WTC11 (cell line): ENCODE measurements at regions not wholly inside any gene's neighbourhood (a gene's known extent, or its start where the extent isn't known, plus 50 kb on each side); places are given as distances from the start of the nearest gene placed in this dataset.

Source experiments
- ATAC-seq: fragments of 200-7000 bp; cut with Tn5 transposase; 2 replicates; pipeline ENCODE4 v1.10.0; 2021; ENCODE audit warnings: mild to moderate bottlenecking, moderate library complexity
- CTCF ChIA-PET: fragments of 300-600 bp; sonication (Branson Sonifier 250); formaldehyde crosslinking; loops from one replicate; lab custom pipeline; 2021; ENCODE audit warnings: antibody characterized with exemption; lab: Charles Lee
- POLR2A ChIA-PET: fragments of 350-600 bp; sonication (Branson Sonifier 250); formaldehyde crosslinking; loops from one replicate; lab custom pipeline; 2021; ENCODE audit warnings: antibody characterized with exemption; lab: Charles Lee
- DNase-seq: peaks from one replicate; pipeline ENCODE4 v3.0.0; 2021; ENCODE audit warnings: low spot score
- H3K27ac Mint-ChIP-seq: 2 replicates; pipeline ENCODE4 v1.8.0; 2021; ENCODE audit warnings: mixed read lengths
- H3K27me3 Mint-ChIP-seq: 2 replicates; pipeline ENCODE4 v1.8.0; 2021; ENCODE audit warnings: low read depth, mild to moderate bottlenecking, moderate library complexity, mixed read lengths
- H3K36me3 Mint-ChIP-seq: 2 replicates; pipeline ENCODE4 v1.8.0; 2021; ENCODE audit warnings: mixed read lengths
- H3K4me1 Mint-ChIP-seq: 2 replicates; pipeline ENCODE4 v1.8.0; 2022; ENCODE audit warnings: mixed read lengths
- H3K4me3 Mint-ChIP-seq: 2 replicates; pipeline ENCODE4 v1.8.0; 2021; ENCODE audit warnings: mild to moderate bottlenecking, moderate library complexity, mixed read lengths
- H3K9me3 Mint-ChIP-seq: 2 replicates; pipeline ENCODE4 v1.8.0; 2021; ENCODE audit warnings: mixed read lengths
- ARID4B ChIP-seq: sonication (generic); formaldehyde crosslinking; IDR thresholded peaks from 2 replicates; pipeline ENCODE4 v1.8.0; 2023; ENCODE audit warnings: missing genetic modification reagents, mild to moderate bottlenecking, borderline replicate concordance
- ATF3 ChIP-seq: sonication (generic); formaldehyde crosslinking; conservative IDR thresholded peaks from 2 replicates; pipeline ENCODE4 v1.8.1; 2022; ENCODE audit warnings: mild to moderate bottlenecking, missing genetic modification reagents
- CREM ChIP-seq: sonication (generic); formaldehyde crosslinking; IDR thresholded peaks from 2 replicates; pipeline ENCODE4 v1.8.1; 2022; ENCODE audit warnings: mild to moderate bottlenecking, missing genetic modification reagents, moderate library complexity
- EMX1 ChIP-seq: fragments of 250-450 bp; sonication (Bioruptor Pico); IDR thresholded peaks from 2 replicates; pipeline ENCODE4 v1.8.0; 2021; ENCODE audit warnings: mild to moderate bottlenecking
- FOXP1 ChIP-seq: sonication (generic); formaldehyde crosslinking; IDR thresholded peaks from 2 replicates; pipeline ENCODE4 v1.8.0; 2022; ENCODE audit warnings: missing genetic modification reagents, mild to moderate bottlenecking, moderate library complexity, borderline replicate concordance
- GRHL2 ChIP-seq: fragments of 250-450 bp; sonication (Bioruptor Pico); IDR thresholded peaks from 2 replicates; pipeline ENCODE4 v1.8.0; 2022; ENCODE audit warnings: mild to moderate bottlenecking, moderate library complexity; ENCODE audit not compliant: insufficient replicate concordance, severe bottlenecking
- IRF2 ChIP-seq: sonication (generic); formaldehyde crosslinking; IDR thresholded peaks from 2 replicates; pipeline ENCODE4 v1.8.0; 2022; ENCODE audit warnings: low read depth, missing genetic modification reagents, borderline replicate concordance
- MYBL2 ChIP-seq: sonication (generic); formaldehyde crosslinking; IDR thresholded peaks from 2 replicates; pipeline ENCODE4 v1.8.1; 2023; ENCODE audit warnings: mild to moderate bottlenecking, moderate library complexity, missing genetic modification reagents
- NFE2L1 ChIP-seq: sonication (generic); formaldehyde crosslinking; IDR thresholded peaks from 2 replicates; pipeline ENCODE4 v1.8.1; 2023; ENCODE audit warnings: missing genetic modification reagents
- NFYB ChIP-seq: sonication (generic); formaldehyde crosslinking; conservative IDR thresholded peaks from 2 replicates; pipeline ENCODE4 v1.8.0; 2022; ENCODE audit warnings: low read depth, missing genetic modification reagents
- NR1H2 ChIP-seq: sonication (generic); formaldehyde crosslinking; IDR thresholded peaks from 2 replicates; pipeline ENCODE4 v1.9.0; 2021; ENCODE audit warnings: mild to moderate bottlenecking, moderate library complexity, missing genetic modification reagents
- NR3C1 ChIP-seq: sonication (generic); formaldehyde crosslinking; conservative IDR thresholded peaks from 2 replicates; pipeline ENCODE4 v1.8.1; 2023; ENCODE audit warnings: low read depth, mild to moderate bottlenecking, missing genetic modification reagents
- TCF7 ChIP-seq: sonication (generic); formaldehyde crosslinking; IDR thresholded peaks from 2 replicates; pipeline ENCODE4 v1.8.0; 2022; ENCODE audit warnings: mild to moderate bottlenecking, low read depth, missing genetic modification reagents, moderate library complexity
- TEAD4 ChIP-seq: sonication (generic); formaldehyde crosslinking; IDR thresholded peaks from 2 replicates; pipeline ENCODE4 v1.8.0; 2022; ENCODE audit warnings: mild to moderate bottlenecking, missing genetic modification reagents
- ZNF263 ChIP-seq: sonication (generic); formaldehyde crosslinking; IDR thresholded peaks from 2 replicates; pipeline ENCODE4 v1.8.1; 2022; ENCODE audit warnings: low read depth, mild to moderate bottlenecking, moderate library complexity, missing genetic modification reagents
- ZNF671 ChIP-seq: fragments of 250-450 bp; sonication (Bioruptor Pico); IDR thresholded peaks from 2 replicates; pipeline ENCODE4 v1.8.0; 2021; ENCODE audit warnings: mild to moderate bottlenecking
- TF ChIP-seq, protein P1 (sequence below): sonication (generic); formaldehyde crosslinking; conservative IDR thresholded peaks from 2 replicates; pipeline ENCODE4 v1.8.1; 2023; ENCODE audit warnings: mild to moderate bottlenecking, low read depth, missing genetic modification reagents, moderate library complexity
- TF ChIP-seq, protein P2 (sequence below): sonication (generic); formaldehyde crosslinking; IDR thresholded peaks from 2 replicates; pipeline ENCODE4 v1.8.1; 2022; ENCODE audit warnings: missing genetic modification reagents, borderline replicate concordance

DNA sequence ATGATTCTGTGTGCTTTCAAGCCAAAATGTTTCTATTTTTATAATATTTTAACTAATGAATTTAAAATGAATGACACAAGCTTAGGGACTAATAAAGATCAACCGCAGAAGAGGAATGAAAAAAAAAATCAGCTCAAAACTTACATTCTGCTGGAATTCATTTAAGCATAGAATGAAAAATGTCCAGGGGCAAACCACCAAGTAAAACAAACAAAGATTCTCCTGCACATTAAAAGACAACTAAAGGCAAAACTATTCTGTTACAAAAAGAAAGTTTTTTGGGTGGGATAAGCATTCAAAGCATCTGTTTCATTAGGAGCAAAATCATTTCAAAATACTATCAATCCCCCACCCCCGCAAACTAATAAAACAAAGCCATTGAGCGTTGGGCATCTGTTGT is 99.3 kb upstream of the SOX11 start (continued):
- TF ChIP-seq, protein P1, sequence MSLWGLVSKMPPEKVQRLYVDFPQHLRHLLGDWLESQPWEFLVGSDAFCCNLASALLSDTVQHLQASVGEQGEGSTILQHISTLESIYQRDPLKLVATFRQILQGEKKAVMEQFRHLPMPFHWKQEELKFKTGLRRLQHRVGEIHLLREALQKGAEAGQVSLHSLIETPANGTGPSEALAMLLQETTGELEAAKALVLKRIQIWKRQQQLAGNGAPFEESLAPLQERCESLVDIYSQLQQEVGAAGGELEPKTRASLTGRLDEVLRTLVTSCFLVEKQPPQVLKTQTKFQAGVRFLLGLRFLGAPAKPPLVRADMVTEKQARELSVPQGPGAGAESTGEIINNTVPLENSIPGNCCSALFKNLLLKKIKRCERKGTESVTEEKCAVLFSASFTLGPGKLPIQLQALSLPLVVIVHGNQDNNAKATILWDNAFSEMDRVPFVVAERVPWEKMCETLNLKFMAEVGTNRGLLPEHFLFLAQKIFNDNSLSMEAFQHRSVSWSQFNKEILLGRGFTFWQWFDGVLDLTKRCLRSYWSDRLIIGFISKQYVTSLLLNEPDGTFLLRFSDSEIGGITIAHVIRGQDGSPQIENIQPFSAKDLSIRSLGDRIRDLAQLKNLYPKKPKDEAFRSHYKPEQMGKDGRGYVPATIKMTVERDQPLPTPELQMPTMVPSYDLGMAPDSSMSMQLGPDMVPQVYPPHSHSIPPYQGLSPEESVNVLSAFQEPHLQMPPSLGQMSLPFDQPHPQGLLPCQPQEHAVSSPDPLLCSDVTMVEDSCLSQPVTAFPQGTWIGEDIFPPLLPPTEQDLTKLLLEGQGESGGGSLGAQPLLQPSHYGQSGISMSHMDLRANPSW (CRISPR knock-in tag) = no peak
- TF ChIP-seq, all 79 proteins: peak for 0

- Mint-ChIP-seq H3K4me3 (no peak overlapping the region), H3K27ac (no peak overlapping the region), H3K36me3 (peaks cover 88% of the 10 kb centered on the region), H3K4me1 (no peaks in the 10 kb centered on the region), H3K9me3 (peaks cover 93% of the 10 kb centered on the region), H3K27me3 (peaks cover 7% of the 10 kb centered on the region)
- ChIA-PET POLR2A (no interaction called here), CTCF (no interaction called here)
- TF ChIP-seq CREM (CRISPR knock-in tag) = no peak
- TF ChIP-seq FOXP1 (CRISPR knock-in tag) = no peak
- TF ChIP-seq EMX1 (CRISPR knock-in tag) = no peak
- DNase-seq = no peak
- no peak for ATAC-seq
These were observed 97.9 kb upstream of the SOX11 start for GRCh38 chr2:5594249-5594695.

GRCh38 chr2:5596868-5597267 is 95.3 kb upstream of the SOX11 start:
- H3K27me3 Mint-ChIP-seq = peaks cover 2% of the 10 kb centered on the region
- CTCF ChIA-PET = no interaction called here
- H3K27ac Mint-ChIP-seq = no peak overlapping the region
- no peak overlapping the region for H3K4me3 Mint-ChIP-seq
- TF ChIP-seq NFYB (CRISPR knock-in tag) (no peak), NR3C1 (CRISPR knock-in tag) (no peak), NR1H2 (no peak), IRF2 (CRISPR knock-in tag) (no peak), ZNF671 (CRISPR knock-in tag) (no peak), NFE2L1 (CRISPR knock-in tag) (no peak), ATF3 (CRISPR knock-in tag) (no peak), ZNF263 (no peak), ARID4B (CRISPR knock-in tag) (no peak), MYBL2 (CRISPR knock-in tag) (no peak), GRHL2 (CRISPR knock-in tag) (no peak), TEAD4 (CRISPR knock-in tag) (no peak), TCF7 (CRISPR knock-in tag) (no peak)
- TF ChIP-seq, protein P1 (CRISPR knock-in tag) = no peak
- TF ChIP-seq, protein P2, sequence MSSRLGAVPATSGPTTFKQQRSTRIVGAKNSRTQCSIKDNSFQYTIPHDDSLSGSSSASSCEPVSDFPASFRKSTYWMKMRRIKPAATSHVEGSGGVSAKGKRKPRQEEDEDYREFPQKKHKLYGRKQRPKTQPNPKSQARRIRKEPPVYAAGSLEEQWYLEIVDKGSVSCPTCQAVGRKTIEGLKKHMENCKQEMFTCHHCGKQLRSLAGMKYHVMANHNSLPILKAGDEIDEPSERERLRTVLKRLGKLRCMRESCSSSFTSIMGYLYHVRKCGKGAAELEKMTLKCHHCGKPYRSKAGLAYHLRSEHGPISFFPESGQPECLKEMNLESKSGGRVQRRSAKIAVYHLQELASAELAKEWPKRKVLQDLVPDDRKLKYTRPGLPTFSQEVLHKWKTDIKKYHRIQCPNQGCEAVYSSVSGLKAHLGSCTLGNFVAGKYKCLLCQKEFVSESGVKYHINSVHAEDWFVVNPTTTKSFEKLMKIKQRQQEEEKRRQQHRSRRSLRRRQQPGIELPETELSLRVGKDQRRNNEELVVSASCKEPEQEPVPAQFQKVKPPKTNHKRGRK = no peak
- TF ChIP-seq, all 79 proteins: peak for 0
- Mint-ChIP-seq H3K4me1 (no peaks in the 10 kb centered on the region), H3K36me3 (peaks cover 79% of the 10 kb centered on the region), H3K9me3 (peaks cover 94% of the 10 kb centered on the region)
- POLR2A ChIA-PET = no interaction called here
- DNase-seq (no peak), ATAC-seq (no peak)
